Transverse colon (tissue), 4 donors: ENCODE measurements at regions not wholly inside any gene's neighbourhood (a gene's known extent, or its start where the extent isn't known, plus 50 kb on each side); places are given as distances from the start of the nearest gene placed in this dataset.

ENCODE experiments used
- CTCF ChIP-seq, 5 experiments: fragments of 200-600 bp in 3 of 5; fragments of 450-650 bp in 2 of 5; sonication (generic) in 3 of 5; IDR thresholded peaks; 1 replicate in 2 of 5; 2 replicates in 3 of 5; pipeline ENCODE4 v1.5.1; 2016 to 2017; ENCODE audit warnings: antibody characterized with exemption in 5 of 5, inconsistent platforms in 3 of 5, mild to moderate bottlenecking in 2 of 5, moderate library complexity in 1 of 5
- EP300 ChIP-seq: sonication (generic); formaldehyde crosslinking; IDR thresholded peaks from one replicate; pipeline ENCODE4 v1.6.1; 2017; ENCODE audit warnings: antibody characterized with exemption, low read depth
- POLR2AphosphoS5 ChIP-seq, 3 donors: sonication (generic); formaldehyde crosslinking; IDR thresholded peaks; one replicate each; pipeline ENCODE4 v1.6.1; 2016; ENCODE audit warnings: antibody characterized with exemption in 3 of 3

DNA sequence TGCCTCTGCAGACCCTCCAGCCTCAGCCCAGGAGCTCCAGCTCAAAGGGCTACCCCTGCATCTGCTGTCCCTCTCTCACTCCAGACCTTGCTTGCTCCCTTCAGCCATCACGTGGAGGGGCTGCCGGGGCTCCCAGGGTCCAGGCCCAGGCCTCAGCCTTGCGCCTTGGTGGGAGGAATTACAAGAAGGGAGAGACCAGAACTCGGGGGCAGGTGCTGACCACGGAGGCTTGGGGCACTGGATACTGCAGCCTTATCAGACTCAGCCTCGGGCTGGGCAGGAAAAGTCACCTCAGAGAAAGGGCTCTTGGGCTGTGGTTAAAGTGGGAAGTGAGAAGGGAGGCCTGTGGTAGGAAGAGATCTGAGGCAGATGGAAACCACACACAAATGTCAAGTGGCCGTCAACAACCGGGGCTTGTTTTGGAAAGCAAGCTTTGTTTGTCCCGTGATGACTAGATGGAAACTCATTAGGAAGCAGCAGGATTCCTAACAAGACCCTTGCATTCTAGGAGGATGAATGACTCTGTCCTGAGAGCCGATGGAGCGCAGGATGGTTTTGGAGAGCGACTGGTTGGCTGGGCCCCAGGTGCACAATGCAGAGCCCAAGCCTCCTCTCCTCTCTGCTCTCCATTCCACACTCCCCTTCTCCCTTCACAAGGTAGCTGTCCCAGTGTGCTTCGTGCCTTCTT is 1321.7 kb downstream of the TBC1D22A start:
- TF ChIP-seq POLR2AphosphoS5 (IDR thresholded peaks at IDR 0.05) (no peak), CTCF (IDR thresholded peaks at IDR 0.05) (no peak), EP300 (no peak)
